ENCODE measurements at regions not wholly inside any gene's neighbourhood (a gene's known extent, or its start where the extent isn't known, plus 50 kb on each side); places are given as distances from the start of the nearest gene placed in this dataset.
A peak's percentile ranks its signal among the peaks of the same experiment; 100 is the strongest.

DNA sequence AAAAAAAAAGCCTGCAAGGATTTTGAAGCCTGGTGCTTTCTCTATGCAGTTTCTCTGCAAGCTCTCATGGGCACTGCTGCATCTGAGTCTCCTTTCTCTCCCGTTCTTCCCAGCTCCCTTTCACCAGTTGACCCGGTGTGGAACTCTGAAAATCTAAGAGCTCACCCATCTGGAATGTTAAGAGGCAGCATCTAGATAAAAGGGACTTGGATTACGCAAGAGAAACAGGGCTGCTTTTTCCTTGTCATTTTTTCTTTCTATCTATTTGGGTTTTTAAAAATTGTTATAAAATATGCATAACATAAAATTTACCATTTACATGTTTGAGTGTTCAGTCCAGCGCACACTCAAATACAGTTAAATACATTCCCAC is 95.2 kb upstream of the RPS6KA3 start:
- Mint-ChIP-seq H3K4me3 (no peak overlapping the region), H3K27me3 (no peaks in the 10 kb centered on the region), H3K4me1 (peaks cover 0 to 5% (median 4%) of the 10 kb centered on the region in 4 donors), H3K9me3 (peaks cover 0 to 2% (median 0%) of the 10 kb centered on the region in 9 donors), H3K36me3 (no peaks in the 10 kb centered on the region), H3K27ac (no peak overlapping the region)
- ATAC-seq = no peak
- DNase-seq = no peak
- POLR2A ChIA-PET = no interaction called here

DNA sequence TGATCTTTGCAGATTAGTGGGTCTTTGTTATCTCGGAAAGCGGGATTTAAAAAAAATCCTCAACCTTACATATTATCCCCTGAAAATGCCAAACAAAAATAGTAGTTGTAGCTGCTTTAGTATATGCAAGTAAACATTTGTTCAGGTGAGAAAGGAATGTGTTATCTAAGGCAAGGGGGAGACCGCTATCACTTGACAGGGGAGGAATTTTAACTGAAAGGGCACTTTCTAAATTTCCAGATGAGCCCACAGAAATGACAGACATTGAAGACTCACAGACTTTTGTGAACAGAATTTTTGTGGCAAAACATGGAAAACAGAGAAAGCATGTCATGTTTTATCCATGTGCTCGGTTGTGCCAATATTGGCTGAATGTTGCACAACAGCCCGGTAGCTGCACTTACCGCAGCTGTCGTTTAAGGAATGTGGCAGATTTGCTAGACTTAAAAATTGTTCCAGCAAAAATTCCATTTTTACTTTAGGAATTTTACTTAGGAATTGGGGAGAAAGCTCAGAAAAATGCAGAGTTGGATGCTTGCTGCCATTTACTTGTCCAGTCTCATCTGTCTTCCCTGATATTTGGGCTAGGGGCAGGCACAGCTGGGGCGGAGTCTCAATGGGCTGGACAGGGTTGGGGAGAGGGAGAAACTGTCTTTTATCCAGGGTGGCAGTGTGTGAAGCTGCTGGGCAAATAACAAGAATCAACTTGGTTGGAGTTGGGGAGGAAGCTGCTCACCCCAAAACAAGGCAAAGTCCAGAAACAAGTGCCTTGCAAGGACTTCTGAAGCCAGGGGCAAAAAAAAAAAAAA is 94.6 kb upstream of the RPS6KA3 start:
- H3K36me3 Mint-ChIP-seq = no peaks in the 10 kb centered on the region
- H3K27me3 Mint-ChIP-seq = no peaks in the 10 kb centered on the region

DNA sequence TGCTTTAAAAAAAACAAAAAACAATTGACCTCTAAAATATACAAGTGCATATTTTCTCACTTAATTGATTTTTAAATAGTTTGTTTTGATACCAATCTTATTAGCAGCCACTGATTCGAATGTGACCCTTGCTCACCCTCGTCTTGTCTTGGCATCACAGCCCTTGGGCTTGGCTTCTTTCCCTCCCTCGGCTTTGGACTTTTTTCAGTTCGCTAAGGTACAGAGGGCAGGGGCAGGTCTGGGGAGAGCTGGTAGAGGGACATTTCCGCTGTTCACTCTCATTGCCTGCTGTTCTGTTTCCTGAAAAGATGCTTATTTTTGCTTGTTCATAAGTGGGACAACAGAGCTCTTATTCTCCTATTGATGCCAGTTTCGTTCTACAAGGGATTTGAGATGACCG is 88.5 kb upstream of the RPS6KA3 start:
- H3K27me3 Mint-ChIP-seq = no peaks in the 10 kb centered on the region
- POLR2A ChIA-PET = no interaction called here
- H3K9me3 Mint-ChIP-seq = peaks cover 0 to 2% (median 0%) of the 10 kb centered on the region in 9 donors
- H3K36me3 Mint-ChIP-seq = peaks cover 0 to 2% (median 0%) of the 10 kb centered on the region in 3 donors
- H3K4me1 Mint-ChIP-seq = peaks cover 9 to 25% (median 18%) of the 10 kb centered on the region in 4 donors
- H3K27ac Mint-ChIP-seq = peak overlapping the region in 2 of 10 donors; percentile 66 to 83
- peak overlapping the region in 3 of 10 donors; percentile 16 to 41 (median 19) for H3K4me3 Mint-ChIP-seq
- ATAC-seq = no peak
- no peak for DNase-seq

More for the DNA sequence above, 94.6 kb upstream of the RPS6KA3 start:
- H3K4me1 Mint-ChIP-seq = peaks cover 0 to 5% (median 4%) of the 10 kb centered on the region in 4 donors
- DNase-seq (no peak), ATAC-seq (no peak)
- POLR2A ChIA-PET = no interaction called here
- H3K4me3 Mint-ChIP-seq = no peak overlapping the region
- H3K27ac Mint-ChIP-seq = no peak overlapping the region
- peaks cover 0 to 2% (median 0%) of the 10 kb centered on the region in 9 donors for H3K9me3 Mint-ChIP-seq

DNA sequence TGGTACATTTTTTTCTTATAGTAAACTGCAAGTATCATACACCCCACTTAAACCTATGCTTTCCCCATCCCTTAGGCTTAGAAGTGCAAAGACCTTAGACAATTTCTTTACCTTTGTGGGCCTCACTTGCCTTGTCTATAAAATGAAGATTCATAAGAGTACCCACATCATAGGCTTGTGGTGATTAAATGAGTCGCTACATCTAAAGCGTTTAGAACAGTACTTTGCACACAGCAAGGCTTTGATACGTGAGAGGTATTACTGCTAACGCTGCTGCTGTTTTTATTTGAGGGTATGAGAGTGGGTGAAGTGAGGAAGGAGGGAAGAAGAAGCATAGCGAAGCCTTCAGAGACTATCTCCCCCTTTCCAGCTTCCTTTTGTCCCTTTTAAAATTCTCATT is 87.8 kb upstream of the RPS6KA3 start:
- H3K27me3 Mint-ChIP-seq = no peaks in the 10 kb centered on the region
- POLR2A ChIA-PET = no interaction called here
- ATAC-seq (peak; percentile 99), DNase-seq (peak in 7 of 10 donors; percentile 0 to 72 (median 33))
- H3K36me3 Mint-ChIP-seq = peaks cover 0 to 4% (median 0%) of the 10 kb centered on the region in 3 donors
- peak overlapping the region in 9 of 10 donors; percentile 6 to 58 (median 25) for H3K4me3 Mint-ChIP-seq
- H3K4me1 Mint-ChIP-seq = peaks cover 9 to 25% (median 18%) of the 10 kb centered on the region in 4 donors
- H3K27ac Mint-ChIP-seq = peak overlapping the region in 4 of 10 donors; percentile 33 to 83 (median 56)
- peaks cover 0 to 2% (median 0%) of the 10 kb centered on the region in 9 donors for H3K9me3 Mint-ChIP-seq

DNA sequence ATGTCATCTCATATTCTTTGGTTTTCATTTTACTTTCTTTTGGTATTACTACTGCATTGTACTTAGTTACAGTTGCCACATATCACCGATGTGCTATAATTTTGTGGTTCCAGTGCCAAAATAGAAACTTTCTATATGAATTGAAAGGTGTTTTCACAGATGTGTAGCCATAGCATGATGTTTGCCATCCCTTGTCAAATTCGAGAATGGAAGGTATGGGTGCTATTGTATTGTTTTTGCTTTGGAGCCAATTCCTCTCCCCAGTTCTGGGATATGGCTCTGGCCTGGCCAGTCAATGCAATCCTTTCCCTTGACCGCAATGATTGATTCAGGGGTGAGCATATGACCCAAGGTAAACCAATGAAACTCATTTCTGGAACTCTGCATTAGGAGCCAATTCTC is 86.2 kb upstream of the RPS6KA3 start:
- no peaks in the 10 kb centered on the region for H3K9me3 Mint-ChIP-seq
- H3K4me3 Mint-ChIP-seq = peak overlapping the region in 1 of 10 donors; percentile 21
- no peak for ATAC-seq
- no peak for DNase-seq
- peaks cover 0 to 4% (median 0%) of the 10 kb centered on the region in 3 donors for H3K36me3 Mint-ChIP-seq
- H3K4me1 Mint-ChIP-seq = peaks cover 9 to 25% (median 18%) of the 10 kb centered on the region in 4 donors
- POLR2A ChIA-PET = no interaction called here
- no peak overlapping the region for H3K27ac Mint-ChIP-seq
- H3K27me3 Mint-ChIP-seq = no peaks in the 10 kb centered on the region

DNA sequence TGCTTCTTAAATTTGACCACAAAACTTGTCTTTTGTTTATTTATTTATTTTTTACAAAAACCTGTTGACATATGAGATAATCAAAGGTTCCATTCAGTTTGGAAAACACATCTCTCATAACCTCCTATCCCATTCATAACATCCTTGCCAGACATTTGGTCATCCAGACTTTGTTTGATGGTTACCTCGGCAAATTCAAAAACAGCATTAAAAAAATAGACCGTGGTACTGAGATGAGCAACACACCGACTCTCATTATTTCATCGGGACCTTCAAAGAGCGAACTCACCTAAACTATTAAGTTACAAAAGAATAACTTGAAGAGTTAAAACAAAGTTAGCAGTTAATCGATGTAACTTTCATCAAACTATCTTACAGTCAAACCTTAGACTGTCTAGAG is 85.8 kb upstream of the RPS6KA3 start:
- Mint-ChIP-seq H3K36me3 (peaks cover 0 to 4% (median 0%) of the 10 kb centered on the region in 3 donors), H3K4me1 (peaks cover 9 to 21% (median 18%) of the 10 kb centered on the region in 4 donors), H3K27me3 (no peaks in the 10 kb centered on the region), H3K4me3 (peak overlapping the region in 3 of 10 donors; percentile 9 to 26 (median 21)), H3K9me3 (no peaks in the 10 kb centered on the region), H3K27ac (no peak overlapping the region)
- POLR2A ChIA-PET = no interaction called here
- no peak for ATAC-seq
- no peak for DNase-seq

DNA sequence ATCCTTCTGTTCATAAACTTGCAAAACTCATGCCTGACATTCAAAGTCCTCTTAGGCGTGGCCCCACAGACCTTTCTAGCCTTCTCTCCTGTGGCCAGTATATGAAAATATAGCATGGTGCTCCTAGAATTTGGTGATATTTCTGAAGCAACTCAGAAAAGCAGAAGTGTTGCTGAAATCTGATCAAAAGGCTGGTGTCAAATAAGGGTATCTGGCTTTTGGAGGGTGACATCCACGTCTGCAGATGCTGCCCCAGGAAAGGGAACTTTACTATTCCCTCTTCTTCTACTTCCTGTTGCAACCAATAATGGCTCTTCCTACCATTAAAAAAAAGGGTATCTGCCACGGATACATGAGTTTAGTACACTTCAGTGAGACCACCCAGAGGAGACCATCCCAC is 83.9 kb upstream of the RPS6KA3 start:
- H3K36me3 Mint-ChIP-seq = peaks cover 0 to 4% (median 0%) of the 10 kb centered on the region in 3 donors
- no peak for ATAC-seq

DNA sequence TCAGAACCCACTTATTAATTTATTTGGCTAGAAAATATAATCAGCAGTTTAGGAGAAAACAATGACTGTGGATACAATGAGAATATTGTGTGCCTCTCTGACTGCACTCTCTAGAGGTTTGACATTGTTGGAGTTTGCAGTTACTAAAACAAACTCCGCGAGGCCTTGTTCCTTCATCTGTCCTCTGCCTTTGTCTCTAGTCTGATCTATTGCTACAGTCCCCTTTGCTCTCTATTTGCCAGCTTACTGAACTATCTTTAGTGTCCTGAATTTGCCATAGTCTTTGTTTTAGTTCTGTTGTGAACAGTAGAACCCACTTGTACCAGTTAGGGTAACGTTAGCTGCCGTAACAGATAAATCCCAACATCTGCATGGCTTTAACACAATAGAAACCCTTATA is 81.4 kb upstream of the RPS6KA3 start:
- POLR2A ChIA-PET = no interaction called here
- Mint-ChIP-seq H3K9me3 (peaks cover 0 to 2% (median 0%) of the 10 kb centered on the region in 9 donors), H3K4me3 (no peak overlapping the region), H3K36me3 (peaks cover 0 to 11% (median 0%) of the 10 kb centered on the region in 3 donors), H3K27me3 (peaks cover 0 to 2% (median 0%) of the 10 kb centered on the region in 5 donors), H3K27ac (no peak overlapping the region), H3K4me1 (peaks cover 0 to 2% (median 1%) of the 10 kb centered on the region in 4 donors)
- DNase-seq (no peak), ATAC-seq (no peak)

More for the DNA sequence above, 83.9 kb upstream of the RPS6KA3 start:
- Mint-ChIP-seq H3K4me1 (peaks cover 9 to 21% (median 17%) of the 10 kb centered on the region in 4 donors), H3K27me3 (peaks cover 0 to 2% (median 0%) of the 10 kb centered on the region in 5 donors), H3K27ac (no peak overlapping the region), H3K9me3 (no peaks in the 10 kb centered on the region), H3K4me3 (no peak overlapping the region)
- DNase-seq = no peak
- POLR2A ChIA-PET = no interaction called here

DNA sequence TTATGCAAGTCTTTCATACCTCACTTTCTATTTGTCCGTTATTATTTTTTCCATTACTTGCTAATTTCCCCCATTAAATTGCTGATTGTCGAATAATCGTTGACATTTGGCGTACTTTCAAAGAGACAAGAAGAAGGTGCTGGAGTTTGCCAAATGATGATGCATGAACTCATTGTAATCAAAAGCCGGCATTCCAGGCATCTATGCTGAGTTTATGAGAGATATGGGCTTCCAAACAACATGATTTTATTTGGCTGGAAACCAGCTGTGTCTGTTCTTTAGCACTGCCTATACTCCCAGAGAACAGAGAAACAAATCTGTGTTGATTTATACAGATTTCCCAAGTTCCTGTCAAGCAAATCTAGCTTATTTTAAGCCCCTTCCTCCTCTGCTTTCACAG is 80.8 kb upstream of the RPS6KA3 start:
- Mint-ChIP-seq H3K27ac (no peak overlapping the region), H3K36me3 (peaks cover 0 to 15% (median 0%) of the 10 kb centered on the region in 3 donors), H3K9me3 (peaks cover 0 to 2% (median 0%) of the 10 kb centered on the region in 9 donors), H3K4me3 (no peak overlapping the region), H3K27me3 (peaks cover 0 to 2% (median 0%) of the 10 kb centered on the region in 5 donors), H3K4me1 (peaks cover 0 to under 1% (median under 1%) of the 10 kb centered on the region in 4 donors)
- DNase-seq (no peak), ATAC-seq (no peak)
- POLR2A ChIA-PET = no interaction called here

DNA sequence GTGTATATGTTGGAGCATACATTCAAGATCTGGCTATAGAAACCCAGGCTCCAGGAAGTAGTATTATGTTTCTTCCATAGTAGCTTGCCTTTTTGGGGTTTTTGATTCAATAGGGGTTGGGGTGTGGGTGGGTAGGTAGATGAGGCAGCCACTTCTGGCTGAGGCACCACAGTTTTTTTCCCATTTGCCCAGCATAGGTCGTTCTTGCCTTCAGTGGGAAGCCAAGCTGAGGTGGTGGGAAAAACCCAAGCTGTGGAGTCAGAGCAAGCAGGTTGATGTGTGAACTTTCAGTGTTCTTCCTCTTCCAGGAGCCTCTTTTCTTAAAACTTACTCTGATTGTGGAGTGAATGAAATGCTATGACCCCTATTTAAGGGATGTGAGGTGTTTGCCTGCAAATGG is 67.0 kb upstream of the RPS6KA3 start:
- ATAC-seq = no peak

DNA sequence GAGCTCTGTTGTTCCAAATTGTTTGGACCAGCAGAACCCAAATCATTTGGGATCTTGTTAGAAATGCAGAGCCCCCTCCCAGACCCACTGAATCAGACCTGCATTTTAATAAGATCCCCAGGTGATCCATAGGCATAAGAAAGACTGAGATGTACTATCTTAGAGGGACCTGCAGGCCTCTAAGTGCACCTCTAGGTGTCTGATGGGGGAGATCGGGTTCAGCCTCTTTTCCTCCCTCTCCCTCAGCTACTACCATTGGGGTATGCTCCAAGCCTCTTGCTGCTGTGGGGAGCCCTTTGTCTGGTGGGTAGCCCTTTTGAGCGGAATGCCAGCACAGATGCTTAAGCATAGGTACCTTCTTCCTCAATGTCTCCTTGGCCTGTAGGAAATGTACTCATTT is 63.8 kb upstream of the RPS6KA3 start:
- DNase-seq (no peak), ATAC-seq (no peak)
- Mint-ChIP-seq H3K4me1 (peaks cover 0 to 14% (median 5%) of the 10 kb centered on the region in 4 donors), H3K4me3 (no peak overlapping the region), H3K27ac (no peak overlapping the region), H3K36me3 (no peaks in the 10 kb centered on the region), H3K27me3 (no peaks in the 10 kb centered on the region), H3K9me3 (peaks cover 0 to 3% (median 0%) of the 10 kb centered on the region in 9 donors)
- POLR2A ChIA-PET = no interaction called here

More for the DNA sequence above, 67.0 kb upstream of the RPS6KA3 start:
- DNase-seq = no peak
- POLR2A ChIA-PET = interaction anchor here (0.7 to 1.1 kb wide), 2 partner anchors 10 to 43 kb away, joined by 3 read pairs; no protein-coding TSS in a partner anchor
- H3K36me3 Mint-ChIP-seq = no peaks in the 10 kb centered on the region
- no peaks in the 10 kb centered on the region for H3K27me3 Mint-ChIP-seq
- H3K4me1 Mint-ChIP-seq = peaks cover 0 to 8% (median 2%) of the 10 kb centered on the region in 4 donors
- H3K27ac Mint-ChIP-seq = no peak overlapping the region
- H3K4me3 Mint-ChIP-seq = no peak overlapping the region
- no peaks in the 10 kb centered on the region for H3K9me3 Mint-ChIP-seq

DNA sequence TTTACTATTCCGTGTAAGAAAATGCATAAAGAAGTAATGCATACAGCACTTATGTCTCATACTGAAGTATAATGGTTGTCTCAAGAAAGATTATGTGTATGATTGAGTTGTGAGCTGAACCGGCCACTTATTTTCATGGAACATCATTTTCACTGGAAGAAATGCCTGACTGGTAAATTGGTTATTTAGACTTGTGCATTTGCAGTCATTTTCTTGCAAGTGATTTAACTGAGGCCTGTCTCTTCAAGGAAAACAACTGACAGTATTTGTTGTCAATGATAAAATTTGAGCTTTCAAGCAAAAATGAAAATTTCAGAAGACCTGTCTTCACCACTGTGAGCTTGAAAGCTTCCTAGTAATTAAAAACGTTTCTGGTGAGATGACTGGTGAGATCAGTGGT is 62.7 kb upstream of the RPS6KA3 start:
- ATAC-seq (no peak), DNase-seq (no peak)
- POLR2A ChIA-PET = no interaction called here
- Mint-ChIP-seq H3K4me1 (peaks cover 0 to 14% (median 5%) of the 10 kb centered on the region in 4 donors), H3K36me3 (no peaks in the 10 kb centered on the region), H3K27ac (no peak overlapping the region), H3K27me3 (no peaks in the 10 kb centered on the region), H3K9me3 (peaks cover 0 to 3% (median 0%) of the 10 kb centered on the region in 9 donors), H3K4me3 (no peak overlapping the region)

DNA sequence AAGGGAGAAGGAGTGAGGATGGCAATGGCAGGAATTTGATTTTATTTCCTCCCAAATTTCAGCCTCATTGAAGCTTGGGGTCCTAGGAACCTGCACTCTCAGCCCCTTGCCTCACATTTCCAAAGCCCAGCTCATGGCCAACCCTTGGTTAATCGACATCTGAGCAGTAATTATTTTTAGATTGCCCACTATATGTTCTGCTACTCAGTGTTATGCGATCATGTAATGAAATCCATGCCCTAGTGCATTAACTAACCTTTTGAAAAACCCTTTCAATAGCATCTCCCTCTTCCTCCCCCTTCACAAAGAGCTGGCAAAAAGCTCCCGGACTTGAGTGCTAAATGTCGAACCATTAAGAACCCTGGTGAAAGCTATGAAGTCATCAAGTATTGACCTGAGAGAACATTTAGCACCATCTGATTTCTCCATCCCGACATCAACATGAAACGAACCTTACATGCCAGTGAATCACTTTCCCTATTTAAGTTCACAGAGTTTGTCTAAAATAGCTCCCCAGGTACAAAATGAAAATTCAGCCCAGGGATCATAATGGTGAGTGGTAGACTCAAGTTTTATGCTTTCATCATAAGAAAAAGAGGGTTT is 59.2 kb upstream of the RPS6KA3 start:
- ATAC-seq = no peak
- Mint-ChIP-seq H3K36me3 (no peaks in the 10 kb centered on the region), H3K27ac (no peak overlapping the region), H3K4me1 (peaks cover 17 to 22% (median 20%) of the 10 kb centered on the region in 4 donors), H3K27me3 (no peaks in the 10 kb centered on the region), H3K4me3 (no peak overlapping the region), H3K9me3 (peaks cover 0 to 3% (median 0%) of the 10 kb centered on the region in 9 donors)
- no peak for DNase-seq
- POLR2A ChIA-PET = no interaction called here
